LNCAP (cell line): ENCODE measurements at regions not wholly inside any gene's neighbourhood (a gene's known extent, or its start where the extent isn't known, plus 50 kb on each side); places are given as distances from the start of the nearest gene placed in this dataset.
A peak's percentile ranks its signal among the peaks of the same experiment; 100 is the strongest.

Experiments
- TF ChIP-seq, protein P1 (sequence below): fragments of 450-650 bp; IDR thresholded peaks from 2 replicates; pipeline ENCODE4 v1.5.1; 2017; ENCODE audit warnings: mild to moderate bottlenecking

DNA sequence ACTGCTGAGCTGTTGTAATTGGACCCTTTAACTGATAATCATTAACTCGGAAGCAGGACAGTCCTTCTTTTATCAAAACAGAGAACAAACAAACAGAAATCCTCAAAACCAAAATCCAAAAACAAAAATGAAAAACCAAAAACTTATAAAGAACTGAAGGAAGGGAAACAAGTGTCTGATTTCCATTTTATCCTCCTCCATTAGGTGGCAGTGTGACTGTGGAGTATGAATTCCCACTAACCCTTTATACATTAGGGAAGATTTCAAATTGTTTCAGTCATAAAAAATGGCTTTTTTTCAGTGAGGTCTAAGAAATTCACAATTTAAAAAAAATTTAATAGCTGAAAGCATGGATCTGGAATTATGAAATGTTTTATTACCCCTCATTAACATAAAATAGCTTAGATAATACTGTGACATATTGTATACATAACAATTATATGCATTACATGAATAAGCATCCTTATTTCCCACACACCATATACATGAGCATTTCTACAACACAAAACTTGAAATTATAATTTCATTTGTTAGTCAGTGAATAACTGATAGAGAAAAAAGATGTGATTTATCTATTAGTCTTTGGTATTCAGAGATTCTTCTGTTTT lies 1074.3 kb upstream of the PCDH9 start:
- TF ChIP-seq, protein P1, sequence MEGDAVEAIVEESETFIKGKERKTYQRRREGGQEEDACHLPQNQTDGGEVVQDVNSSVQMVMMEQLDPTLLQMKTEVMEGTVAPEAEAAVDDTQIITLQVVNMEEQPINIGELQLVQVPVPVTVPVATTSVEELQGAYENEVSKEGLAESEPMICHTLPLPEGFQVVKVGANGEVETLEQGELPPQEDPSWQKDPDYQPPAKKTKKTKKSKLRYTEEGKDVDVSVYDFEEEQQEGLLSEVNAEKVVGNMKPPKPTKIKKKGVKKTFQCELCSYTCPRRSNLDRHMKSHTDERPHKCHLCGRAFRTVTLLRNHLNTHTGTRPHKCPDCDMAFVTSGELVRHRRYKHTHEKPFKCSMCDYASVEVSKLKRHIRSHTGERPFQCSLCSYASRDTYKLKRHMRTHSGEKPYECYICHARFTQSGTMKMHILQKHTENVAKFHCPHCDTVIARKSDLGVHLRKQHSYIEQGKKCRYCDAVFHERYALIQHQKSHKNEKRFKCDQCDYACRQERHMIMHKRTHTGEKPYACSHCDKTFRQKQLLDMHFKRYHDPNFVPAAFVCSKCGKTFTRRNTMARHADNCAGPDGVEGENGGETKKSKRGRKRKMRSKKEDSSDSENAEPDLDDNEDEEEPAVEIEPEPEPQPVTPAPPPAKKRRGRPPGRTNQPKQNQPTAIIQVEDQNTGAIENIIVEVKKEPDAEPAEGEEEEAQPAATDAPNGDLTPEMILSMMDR: peak; percentile 27; the same call in 1 of the 2 replicates

DNA sequence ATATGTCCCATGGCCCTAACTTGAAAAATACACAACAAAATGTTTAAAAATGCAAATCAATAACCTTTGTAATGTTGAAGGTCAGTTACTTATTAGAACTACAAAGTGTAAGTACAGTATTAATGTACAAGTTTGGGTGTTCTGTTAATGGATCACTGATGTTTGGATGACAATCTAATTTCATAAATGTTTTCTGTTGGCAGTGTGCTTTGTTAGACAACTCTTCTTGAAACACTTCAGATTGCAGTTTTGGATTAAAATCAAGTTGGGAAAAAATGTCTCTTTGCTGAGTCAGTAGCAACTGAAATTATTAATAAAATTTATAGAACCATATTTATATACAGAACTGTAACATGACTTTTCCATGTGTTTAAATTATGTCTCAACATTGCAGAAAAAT lies 1063.5 kb upstream of the PCDH9 start:
- TF ChIP-seq, protein P1: no peak

DNA sequence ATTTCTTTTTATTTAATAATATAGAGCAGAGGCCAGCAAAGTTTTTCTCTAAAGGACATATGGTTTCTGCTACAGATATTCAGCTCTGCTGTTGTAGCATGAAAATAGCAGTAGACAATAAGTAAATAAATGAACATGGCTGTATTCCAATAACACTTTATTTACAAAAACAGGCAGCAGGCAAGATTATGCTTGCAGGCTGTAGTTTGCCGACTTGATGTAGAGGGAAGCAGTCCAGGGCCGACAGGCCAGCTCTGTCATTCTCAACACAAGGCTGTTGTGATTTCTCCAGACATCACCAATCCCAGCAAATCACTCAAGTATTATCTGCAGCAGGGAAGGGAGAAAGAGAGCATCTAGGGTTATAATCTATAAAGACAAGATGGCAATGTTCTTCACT lies 1062.5 kb upstream of the PCDH9 start:
- TF ChIP-seq, protein P1: no peak

DNA sequence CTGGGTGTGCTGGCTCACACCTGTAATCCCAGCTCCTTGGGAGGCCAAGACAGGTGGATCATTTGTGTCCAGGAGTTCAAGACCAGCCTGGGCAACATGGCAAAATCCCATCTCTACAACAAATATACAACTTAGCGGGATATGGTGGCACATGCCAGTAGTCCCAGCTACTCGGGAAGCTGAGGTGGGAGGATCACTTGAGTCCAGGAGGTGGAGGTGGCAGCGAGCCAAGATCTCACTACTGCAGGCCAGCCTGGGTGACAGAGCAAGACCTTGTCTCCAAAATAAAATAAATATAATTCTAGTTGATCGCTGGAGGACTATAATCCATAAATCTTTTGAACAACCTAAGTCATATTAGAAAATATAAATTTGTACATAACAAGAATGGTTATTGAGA lies 1061.5 kb upstream of the PCDH9 start:
- TF ChIP-seq, protein P1: no peak

DNA sequence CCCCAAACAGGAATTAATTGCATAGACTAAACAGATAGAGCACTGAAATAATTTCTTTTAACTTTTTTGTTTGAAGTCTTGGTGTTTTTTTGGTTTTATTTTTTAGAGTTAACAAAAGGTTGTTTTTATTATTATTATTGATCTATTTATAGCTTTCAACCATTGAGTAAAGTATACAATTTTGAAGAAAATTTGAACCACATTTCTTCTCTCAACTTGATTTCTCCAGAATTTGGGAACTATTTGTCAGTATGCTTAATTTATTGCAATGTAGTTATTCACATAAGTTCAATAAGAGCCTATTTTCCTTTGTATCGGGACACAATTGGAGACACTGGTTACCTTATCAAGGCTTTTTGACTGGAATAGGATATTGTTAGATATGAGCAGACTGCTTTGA lies 1045.6 kb upstream of the PCDH9 start:
- TF ChIP-seq, protein P1: no peak

DNA sequence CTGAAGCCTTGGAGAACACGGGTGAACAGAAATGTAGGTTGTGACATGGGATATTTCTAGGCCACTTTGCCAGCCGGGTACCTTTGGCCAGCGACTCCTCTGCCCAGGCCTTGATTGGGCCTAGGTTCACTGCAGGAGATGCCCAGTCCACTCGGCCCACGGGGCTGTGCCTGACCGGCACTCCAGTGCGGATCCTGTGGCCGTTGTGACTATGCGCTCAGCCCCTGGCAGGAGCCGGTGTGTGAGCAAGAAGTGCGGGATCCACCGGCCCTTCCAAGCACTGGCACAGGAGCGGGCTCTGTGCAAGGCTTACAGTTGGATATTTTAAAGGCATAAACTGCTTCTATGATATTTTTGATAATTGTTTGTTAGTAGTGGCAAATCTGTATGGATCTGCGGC lies 1042.5 kb upstream of the PCDH9 start:
- TF ChIP-seq, protein P1: no peak

DNA sequence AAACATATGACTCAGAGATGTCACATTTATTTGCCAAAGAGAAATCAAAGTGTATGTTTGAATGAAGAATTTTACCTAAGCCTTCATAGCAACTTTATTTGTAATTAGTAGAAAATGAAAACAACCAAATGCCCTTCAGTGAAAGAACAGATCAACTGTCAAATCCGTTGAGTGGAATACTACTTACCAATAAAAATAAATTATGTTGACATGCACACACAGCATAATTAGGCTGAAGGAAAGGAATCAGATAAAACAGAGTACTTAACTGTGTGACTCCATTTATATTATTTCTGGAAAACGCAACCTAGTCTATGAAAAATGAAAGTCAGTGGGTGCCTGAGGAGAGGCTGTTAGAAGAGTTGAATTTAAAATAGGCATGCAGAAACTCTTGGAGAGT lies 1034.6 kb upstream of the PCDH9 start:
- TF ChIP-seq, protein P1: no peak

DNA sequence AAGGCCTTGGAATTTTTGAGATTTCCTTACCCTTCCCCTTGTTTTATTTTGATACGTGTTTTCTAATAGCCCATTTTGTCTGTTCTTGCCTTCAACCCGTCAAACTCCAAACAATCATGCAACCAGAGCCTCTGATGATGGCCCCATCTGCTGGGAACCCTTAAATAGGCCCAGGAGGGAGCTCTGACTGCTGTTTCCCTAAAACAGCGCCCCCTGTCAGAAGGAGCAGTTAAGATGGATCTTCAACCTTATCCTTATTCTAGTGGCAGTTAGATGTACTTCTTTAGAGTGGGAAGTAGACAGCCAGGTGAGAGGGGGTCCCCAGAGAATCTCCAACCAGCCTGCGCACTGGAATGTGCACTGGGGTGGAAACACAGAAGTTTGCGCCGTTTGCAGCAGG lies 1031.0 kb upstream of the PCDH9 start:
- TF ChIP-seq, protein P1: no peak
